Loucy (cell line): ENCODE measurements at regions not wholly inside any gene's neighbourhood (a gene's known extent, or its start where the extent isn't known, plus 50 kb on each side); places are given as distances from the start of the nearest gene placed in this dataset.

Experiments used
- H2AFZ ChIP-seq: fragments of 200-600 bp; sonication (generic); 2 replicates; pipeline ENCODE4 v1.6.0; 2016; ENCODE audit warnings: antibody characterized with exemption, mild to moderate bottlenecking, low read length, moderate library complexity
- H3F3A ChIP-seq: fragments of 200-600 bp; 2 replicates; pipeline ENCODE4 v1.6.0; 2016; ENCODE audit warnings: antibody characterized with exemption, low read depth, mild to moderate bottlenecking
- H3K27me3 ChIP-seq: fragments of 200-600 bp; sonication (generic); 2 replicates; pipeline ENCODE4 v1.6.1; 2014; ENCODE audit warnings: low read length, mild to moderate bottlenecking; ENCODE audit not compliant: insufficient read depth, poor library complexity, severe bottlenecking
- H3K36me3 ChIP-seq: fragments of 200-600 bp; sonication (generic); 2 replicates; pipeline ENCODE4 v1.6.1; 2016; ENCODE audit warnings: low read length; ENCODE audit not compliant: insufficient read depth
- H3K4me1 ChIP-seq: fragments of 200-600 bp; sonication (generic); 2 replicates; pipeline ENCODE4 v1.5.1; 2014; ENCODE audit warnings: low read length, mild to moderate bottlenecking; ENCODE audit not compliant: insufficient read depth, poor library complexity, severe bottlenecking
- H3K4me2 ChIP-seq: fragments of 200-600 bp; sonication (generic); 2 replicates; pipeline ENCODE4 v1.6.0; 2014; ENCODE audit warnings: antibody characterized with exemption, low read length, low read depth, mild to moderate bottlenecking; ENCODE audit not compliant: poor library complexity, severe bottlenecking
- H3K4me3 ChIP-seq: fragments of 200-600 bp; sonication (generic); 2 replicates; pipeline ENCODE4 v1.5.1; 2014; ENCODE audit warnings: low read length, mild to moderate bottlenecking, mixed read lengths; ENCODE audit not compliant: poor library complexity, severe bottlenecking
- H3K79me2 ChIP-seq: fragments of 200-600 bp; sonication (generic); 2 replicates; pipeline ENCODE4 v1.6.1; 2014; ENCODE audit warnings: low read length; ENCODE audit not compliant: insufficient read depth
- H3K9ac ChIP-seq: fragments of 200-600 bp; sonication (generic); 2 replicates; pipeline ENCODE4 v1.6.0; 2014; ENCODE audit warnings: mild to moderate bottlenecking, low read depth, low read length, moderate library complexity; ENCODE audit not compliant: poor library complexity, severe bottlenecking
- H3K9me2 ChIP-seq: fragments of 200-600 bp; sonication (generic); replicated peaks from 2 replicates; pipeline ENCODE4 v1.6.1; 2016; ENCODE audit warnings: low read depth, low read length, mixed read lengths
- H3K9me3 ChIP-seq: fragments of 200-600 bp; sonication (generic); 2 replicates; pipeline ENCODE4 v1.6.1; 2014; ENCODE audit warnings: mild to moderate bottlenecking, antibody characterized with exemption, low read length, low read depth; ENCODE audit not compliant: insufficient read depth
- H4K20me1 ChIP-seq: fragments of 200-600 bp; sonication (generic); 2 replicates; pipeline ENCODE4 v1.6.0; 2014; ENCODE audit warnings: antibody characterized with exemption, low read length, mild to moderate bottlenecking; ENCODE audit not compliant: insufficient read depth, poor library complexity, severe bottlenecking
- CTCF ChIP-seq: fragments of 200-600 bp; sonication (generic); conservative IDR thresholded peaks from 2 replicates; pipeline ENCODE4 v1.5.1; 2014; ENCODE audit warnings: mild to moderate bottlenecking, antibody characterized with exemption, low read length
- EZH2phosphoT487 ChIP-seq: fragments of 200-600 bp; IDR thresholded peaks from 2 replicates; pipeline ENCODE4 v1.6.1; 2018; ENCODE audit warnings: antibody characterized with exemption, mild to moderate bottlenecking, moderate library complexity, borderline replicate concordance

GRCh38 chr3:14307656-14308302 lies 94.6 kb upstream of the SLC6A6 start:
- Histone ChIP-seq H2AFZ (no peak overlapping the region), H3K27me3 (peaks cover 24% of the 10 kb centered on the region), H3K79me2 (no peaks in the 10 kb centered on the region), H3K4me1 (peaks cover 15% of the 10 kb centered on the region), H3F3A (no peaks in the 10 kb centered on the region), H3K9me3 (no peaks in the 10 kb centered on the region), H4K20me1 (no peaks in the 10 kb centered on the region), H3K4me3 (no peak overlapping the region), H3K9me2 (no peaks in the 10 kb centered on the region), H3K36me3 (no peaks in the 10 kb centered on the region), H3K9ac (no peak overlapping the region), H3K4me2 (no peak overlapping the region)
- TF ChIP-seq CTCF (no peak), EZH2phosphoT487 (no peak)

GRCh38 chr3:14311729-14312128 lies 90.7 kb upstream of the SLC6A6 start:
- Histone ChIP-seq H4K20me1 (no peaks in the 10 kb centered on the region), H3K36me3 (no peaks in the 10 kb centered on the region), H3K9me2 (no peaks in the 10 kb centered on the region), H3K27me3 (peaks cover 63% of the 10 kb centered on the region), H2AFZ (no peak overlapping the region), H3K79me2 (no peaks in the 10 kb centered on the region), H3K4me2 (no peak overlapping the region), H3F3A (no peaks in the 10 kb centered on the region), H3K4me3 (no peak overlapping the region), H3K9ac (no peak overlapping the region), H3K9me3 (no peaks in the 10 kb centered on the region), H3K4me1 (no peaks in the 10 kb centered on the region)
- TF ChIP-seq CTCF (no peak), EZH2phosphoT487 (no peak)

- Histone ChIP-seq H3F3A (no peaks in the 10 kb centered on the region), H4K20me1 (no peaks in the 10 kb centered on the region), H3K4me3 (no peak overlapping the region), H3K4me2 (no peak overlapping the region), H3K4me1 (no peaks in the 10 kb centered on the region), H3K79me2 (no peaks in the 10 kb centered on the region), H2AFZ (no peak overlapping the region), H3K27me3 (peaks cover 68% of the 10 kb centered on the region), H3K9ac (no peak overlapping the region), H3K9me3 (no peaks in the 10 kb centered on the region), H3K36me3 (no peaks in the 10 kb centered on the region), H3K9me2 (no peaks in the 10 kb centered on the region)
- TF ChIP-seq CTCF (no peak), EZH2phosphoT487 (no peak)
These were observed 90.0 kb upstream of the SLC6A6 start for GRCh38 chr3:14312375-14312774.
